GM12891 (cell line): ENCODE measurements at regions not wholly inside any gene's neighbourhood (a gene's known extent, or its start where the extent isn't known, plus 50 kb on each side); places are given as distances from the start of the nearest gene placed in this dataset.

Experiments used
- POLR2A ChIP-seq: IDR thresholded peaks from 2 replicates; pipeline ENCODE4 v1.6.1; 2011; ENCODE audit warnings: low read depth, low read length, control low read depth
- POLR2AphosphoS5 ChIP-seq: IDR thresholded peaks from 2 replicates; pipeline ENCODE4 v1.6.1; 2011; ENCODE audit warnings: low read depth, low read length, control low read depth
- SPI1 ChIP-seq: IDR thresholded peaks from 2 replicates; pipeline ENCODE4 v1.6.1; 2011; ENCODE audit warnings: low read depth, low read length, control low read depth
- TAF1 ChIP-seq: IDR thresholded peaks from 2 replicates; pipeline ENCODE4 v1.6.1; 2011; ENCODE audit warnings: low read depth, low read length, control low read depth

DNA sequence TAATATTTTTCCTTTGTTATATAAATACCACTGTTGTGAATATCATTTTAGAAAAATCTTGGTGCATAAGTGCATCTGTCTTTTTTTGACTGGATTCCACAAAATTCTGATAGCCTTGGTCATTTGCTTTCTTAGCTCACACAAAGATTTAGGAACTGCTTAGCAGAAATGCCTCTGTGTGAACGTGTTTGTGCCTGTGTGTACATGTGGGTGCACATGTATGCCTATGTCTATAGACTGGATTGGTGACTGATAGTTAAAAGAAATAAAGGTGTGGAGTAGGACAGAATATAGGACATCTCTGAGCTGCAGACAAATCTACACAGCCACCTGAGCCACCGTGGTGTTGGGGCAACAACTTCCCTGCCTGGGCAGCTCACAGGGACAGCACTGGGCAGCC lies 93.8 kb downstream of the TSN start:
- TF ChIP-seq POLR2A: no peak
- TF ChIP-seq POLR2AphosphoS5: no peak
- TF ChIP-seq TAF1: no peak
- TF ChIP-seq SPI1: no peak
